SU-DHL-6 (cell line): ENCODE measurements at regions not wholly inside any gene's neighbourhood (a gene's known extent, or its start where the extent isn't known, plus 50 kb on each side); places are given as distances from the start of the nearest gene placed in this dataset.

Source experiments
- H2AFZ ChIP-seq: fragments of 200-600 bp; sonication (generic); 2 replicates; pipeline ENCODE4 v1.6.1; 2014; ENCODE audit warnings: low read depth, mild to moderate bottlenecking, moderate library complexity, mixed read lengths, antibody characterized with exemption, low read length; ENCODE audit not compliant: severe bottlenecking
- H3F3A ChIP-seq: fragments of 200-600 bp; shearing (Covaris generic); 2 replicates; pipeline ENCODE4 v1.6.0; 2016; ENCODE audit warnings: antibody characterized with exemption, mild to moderate bottlenecking; ENCODE audit not compliant: insufficient read depth
- H3K27ac ChIP-seq: fragments of 200-600 bp; sonication (generic); 2 replicates; pipeline ENCODE4 v1.5.1; 2016; ENCODE audit warnings: low read depth, mild to moderate bottlenecking, low read length, moderate library complexity, mixed read lengths
- H3K27me3 ChIP-seq: fragments of 200-600 bp; sonication (generic), shearing (Covaris generic); 2 replicates; pipeline ENCODE4 v1.6.0; 2014; ENCODE audit warnings: mild to moderate bottlenecking, low read length
- H3K36me3 ChIP-seq: fragments of 200-600 bp; sonication (generic); 2 replicates; pipeline ENCODE4 v1.6.1; 2014; ENCODE audit warnings: mild to moderate bottlenecking, low read length, mixed read lengths
- H3K4me2 ChIP-seq: fragments of 300-600, 200-600 bp; shearing (Covaris generic), sonication (generic); 2 replicates; pipeline ENCODE4 v1.6.0; 2014; ENCODE audit warnings: low read length, low read depth, mild to moderate bottlenecking; ENCODE audit not compliant: poor library complexity, severe bottlenecking
- H3K4me3 ChIP-seq: fragments of 200-600 bp; sonication (generic); 2 replicates; pipeline ENCODE4 v1.5.1; 2014; ENCODE audit warnings: antibody characterized with exemption, low read length, mild to moderate bottlenecking, mixed read lengths; ENCODE audit not compliant: insufficient read depth, poor library complexity, severe bottlenecking
- H3K79me2 ChIP-seq: fragments of 200-600 bp; sonication (generic); 2 replicates; pipeline ENCODE4 v1.6.1; 2014; ENCODE audit warnings: mild to moderate bottlenecking, low read length, moderate library complexity; ENCODE audit not compliant: insufficient read depth
- H3K9ac ChIP-seq: fragments of 200-600 bp; sonication (generic); 2 replicates; pipeline ENCODE4 v1.7.0; 2014; ENCODE audit warnings: mild to moderate bottlenecking, low read length
- H3K9me2 ChIP-seq: fragments of 200-600 bp; sonication (generic); replicated peaks from 2 replicates; pipeline ENCODE4 v1.6.1; 2014; ENCODE audit warnings: low read length; ENCODE audit not compliant: insufficient read depth
- H3K9me3 ChIP-seq: fragments of 200-600 bp; sonication (generic); 2 replicates; pipeline ENCODE4 v1.6.1; 2014; ENCODE audit warnings: low read length, mixed read lengths; ENCODE audit not compliant: insufficient read depth
- H4K20me1 ChIP-seq: fragments of 200-600 bp; sonication (generic); 2 replicates; pipeline ENCODE4 v1.6.1; 2014; ENCODE audit warnings: low read depth, mild to moderate bottlenecking, antibody characterized with exemption, low read length, moderate library complexity, mixed read lengths
- EZH2phosphoT487 ChIP-seq: fragments of 200-600 bp; sonication (generic), shearing (Covaris generic); conservative IDR thresholded peaks from 2 replicates; pipeline ENCODE4 v1.6.1; 2018; ENCODE audit warnings: mild to moderate bottlenecking, antibody characterized with exemption, low read length, moderate library complexity, mixed read lengths
- TF ChIP-seq, protein P1 (sequence below): fragments of 200-600 bp; sonication (generic); IDR thresholded peaks from one replicate; pipeline ENCODE4 v1.5.1; 2017; ENCODE audit warnings: antibody characterized with exemption, mild to moderate bottlenecking, low read length, moderate library complexity; ENCODE audit not compliant: insufficient read depth, poor library complexity, severe bottlenecking

DNA sequence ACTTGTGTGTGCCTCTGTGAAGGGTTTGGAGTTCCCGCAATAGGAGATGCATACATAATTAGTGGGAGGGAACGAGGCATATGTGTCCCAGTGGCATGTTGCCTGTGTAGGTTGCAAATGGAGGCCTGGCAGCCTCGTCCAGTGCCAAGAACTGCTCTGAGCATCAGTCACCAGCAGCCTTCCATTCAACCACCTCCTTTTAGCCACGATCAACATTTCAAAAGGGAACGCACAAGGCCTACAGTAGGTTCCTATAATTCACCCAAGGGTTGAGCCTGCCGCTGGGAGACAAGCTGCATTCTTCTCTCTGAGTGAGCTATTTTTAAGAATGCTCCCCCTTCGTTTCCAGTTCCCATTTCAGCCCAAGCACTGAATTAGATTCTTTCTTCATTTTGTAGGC is 78.8 kb upstream of the CTNNB1 start:
- no peaks in the 10 kb centered on the region for H4K20me1 ChIP-seq
- H3K79me2 ChIP-seq: no peaks in the 10 kb centered on the region
- TF ChIP-seq, protein P1, sequence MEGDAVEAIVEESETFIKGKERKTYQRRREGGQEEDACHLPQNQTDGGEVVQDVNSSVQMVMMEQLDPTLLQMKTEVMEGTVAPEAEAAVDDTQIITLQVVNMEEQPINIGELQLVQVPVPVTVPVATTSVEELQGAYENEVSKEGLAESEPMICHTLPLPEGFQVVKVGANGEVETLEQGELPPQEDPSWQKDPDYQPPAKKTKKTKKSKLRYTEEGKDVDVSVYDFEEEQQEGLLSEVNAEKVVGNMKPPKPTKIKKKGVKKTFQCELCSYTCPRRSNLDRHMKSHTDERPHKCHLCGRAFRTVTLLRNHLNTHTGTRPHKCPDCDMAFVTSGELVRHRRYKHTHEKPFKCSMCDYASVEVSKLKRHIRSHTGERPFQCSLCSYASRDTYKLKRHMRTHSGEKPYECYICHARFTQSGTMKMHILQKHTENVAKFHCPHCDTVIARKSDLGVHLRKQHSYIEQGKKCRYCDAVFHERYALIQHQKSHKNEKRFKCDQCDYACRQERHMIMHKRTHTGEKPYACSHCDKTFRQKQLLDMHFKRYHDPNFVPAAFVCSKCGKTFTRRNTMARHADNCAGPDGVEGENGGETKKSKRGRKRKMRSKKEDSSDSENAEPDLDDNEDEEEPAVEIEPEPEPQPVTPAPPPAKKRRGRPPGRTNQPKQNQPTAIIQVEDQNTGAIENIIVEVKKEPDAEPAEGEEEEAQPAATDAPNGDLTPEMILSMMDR: no peak
- no peak for TF ChIP-seq EZH2phosphoT487
- H3K27ac ChIP-seq: no peak overlapping the region
- no peaks in the 10 kb centered on the region for H3F3A ChIP-seq
- H3K4me2 ChIP-seq: no peak overlapping the region
- H3K36me3 ChIP-seq: no peaks in the 10 kb centered on the region
- H3K9me3 ChIP-seq: no peaks in the 10 kb centered on the region
- H2AFZ ChIP-seq: no peak overlapping the region
- H3K9me2 ChIP-seq: no peaks in the 10 kb centered on the region
- no peak overlapping the region for H3K4me3 ChIP-seq
- no peaks in the 10 kb centered on the region for H3K27me3 ChIP-seq
- no peak overlapping the region for H3K9ac ChIP-seq

DNA sequence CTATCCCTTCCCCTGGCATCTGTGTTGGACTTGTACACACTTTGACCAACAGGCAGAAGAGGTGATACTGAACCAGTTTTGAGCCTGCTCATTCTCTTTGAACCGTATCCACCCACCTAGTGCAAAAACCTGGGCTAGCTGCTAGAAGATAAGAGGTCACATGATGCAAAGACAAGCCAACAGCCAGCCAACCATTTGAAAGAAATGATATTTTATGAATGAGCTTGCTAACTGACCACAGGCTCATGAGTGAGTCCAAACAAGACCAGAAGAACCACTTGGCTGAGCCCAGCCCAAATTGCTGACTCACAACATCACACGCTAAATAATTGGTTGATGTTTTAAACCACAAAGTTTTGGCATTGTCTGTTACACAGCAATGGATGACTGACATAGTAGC is 74.0 kb upstream of the CTNNB1 start:
- H4K20me1 ChIP-seq: no peaks in the 10 kb centered on the region
- H3K4me2 ChIP-seq: no peak overlapping the region
- no peaks in the 10 kb centered on the region for H3K36me3 ChIP-seq
- H3K4me3 ChIP-seq: no peak overlapping the region
- no peak overlapping the region for H3K9ac ChIP-seq
- H3K9me3 ChIP-seq: peaks cover 6% of the 10 kb centered on the region; the same call in 1 of the 2 replicates
- no peak overlapping the region for H2AFZ ChIP-seq
- H3F3A ChIP-seq: no peaks in the 10 kb centered on the region
- H3K27me3 ChIP-seq: no peaks in the 10 kb centered on the region
- TF ChIP-seq, protein P1: no peak
- no peak for TF ChIP-seq EZH2phosphoT487
- no peaks in the 10 kb centered on the region for H3K9me2 ChIP-seq
- H3K27ac ChIP-seq: no peak overlapping the region
- H3K79me2 ChIP-seq: no peaks in the 10 kb centered on the region

DNA sequence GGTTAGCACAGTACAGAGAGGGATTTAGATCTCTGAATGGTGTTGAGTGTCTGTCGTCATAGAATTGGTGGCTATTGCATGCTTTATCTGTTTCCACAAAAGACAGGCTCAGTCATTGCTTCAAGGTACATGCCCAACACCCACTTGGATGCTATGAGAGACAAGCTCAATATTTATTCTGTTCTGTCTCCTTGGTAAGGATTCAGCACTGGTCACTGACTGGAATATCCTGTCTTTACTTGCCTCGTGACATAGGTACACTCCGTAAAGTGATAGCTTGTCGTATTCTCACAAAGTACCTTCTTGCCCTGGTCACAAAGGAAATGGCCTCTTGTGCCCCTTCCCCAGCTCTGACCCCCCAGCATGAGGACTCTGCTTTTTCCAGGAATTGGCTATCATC is 72.8 kb upstream of the CTNNB1 start:
- Histone ChIP-seq H4K20me1 (no peaks in the 10 kb centered on the region), H3K79me2 (no peaks in the 10 kb centered on the region), H3K27ac (no peak overlapping the region), H3K4me3 (no peak overlapping the region), H3K4me2 (no peak overlapping the region), H3K9me3 (peaks cover 9% of the 10 kb centered on the region; the same call in 1 of the 2 replicates), H3K9me2 (no peaks in the 10 kb centered on the region), H3K36me3 (no peaks in the 10 kb centered on the region), H3K9ac (no peak overlapping the region), H3K27me3 (no peaks in the 10 kb centered on the region), H3F3A (no peaks in the 10 kb centered on the region), H2AFZ (no peak overlapping the region)
- TF ChIP-seq, protein P1: no peak
- no peak for TF ChIP-seq EZH2phosphoT487

DNA sequence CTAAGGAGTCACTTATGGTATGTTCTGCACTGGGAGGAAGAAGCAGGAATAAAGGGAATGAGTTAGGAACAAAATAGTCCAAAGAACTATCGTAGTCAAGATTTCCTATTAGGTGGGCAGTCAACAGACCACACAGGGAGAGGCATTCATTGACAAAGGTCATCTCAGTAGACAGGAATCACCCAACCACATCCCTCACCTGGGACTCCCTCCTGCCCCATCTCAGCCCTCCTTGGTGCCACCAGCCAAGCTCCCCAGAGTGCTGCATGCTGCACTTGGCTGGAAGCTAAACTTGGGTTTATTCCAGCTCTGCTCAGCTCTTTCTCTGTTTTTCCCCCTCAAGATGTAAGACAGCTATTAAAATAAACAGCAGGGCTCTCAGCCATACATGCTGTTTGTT is 72.3 kb upstream of the CTNNB1 start:
- Histone ChIP-seq H3K9me2 (no peaks in the 10 kb centered on the region), H4K20me1 (no peaks in the 10 kb centered on the region), H3K27me3 (no peaks in the 10 kb centered on the region)

More for the DNA sequence above, 72.3 kb upstream of the CTNNB1 start:
- TF ChIP-seq, protein P1: no peak
- TF ChIP-seq EZH2phosphoT487: no peak
- Histone ChIP-seq H2AFZ (no peak overlapping the region), H3K9me3 (peaks cover 9% of the 10 kb centered on the region; the same call in 1 of the 2 replicates), H3K9ac (no peak overlapping the region), H3K79me2 (no peaks in the 10 kb centered on the region), H3K4me3 (no peak overlapping the region), H3K4me2 (no peak overlapping the region), H3F3A (no peaks in the 10 kb centered on the region), H3K27ac (no peak overlapping the region), H3K36me3 (no peaks in the 10 kb centered on the region)
